AG10803 (cell line): ENCODE measurements at regions not wholly inside any gene's neighbourhood (a gene's known extent, or its start where the extent isn't known, plus 50 kb on each side); places are given as distances from the start of the nearest gene placed in this dataset.
"Not testable (repeated sequence)": the region's sequence is repeated elsewhere in the genome, so short reads cannot be mapped to it uniquely, and the experiment has no call there.

Source experiments
- DNase-seq: peaks from one replicate; pipeline ENCODE4 v3.0.0; 2010; ENCODE audit warnings: low read depth
- H3K4me3 ChIP-seq: 2 replicates; pipeline ENCODE4 v1.5.1; 2011; ENCODE audit warnings: mild to moderate bottlenecking, low read length, control low read depth
- TF ChIP-seq, protein P1 (sequence below): conservative IDR thresholded peaks from 2 replicates; pipeline ENCODE4 v1.5.1; 2011; ENCODE audit warnings: mild to moderate bottlenecking, low read length, control low read depth, inconsistent platforms

DNA sequence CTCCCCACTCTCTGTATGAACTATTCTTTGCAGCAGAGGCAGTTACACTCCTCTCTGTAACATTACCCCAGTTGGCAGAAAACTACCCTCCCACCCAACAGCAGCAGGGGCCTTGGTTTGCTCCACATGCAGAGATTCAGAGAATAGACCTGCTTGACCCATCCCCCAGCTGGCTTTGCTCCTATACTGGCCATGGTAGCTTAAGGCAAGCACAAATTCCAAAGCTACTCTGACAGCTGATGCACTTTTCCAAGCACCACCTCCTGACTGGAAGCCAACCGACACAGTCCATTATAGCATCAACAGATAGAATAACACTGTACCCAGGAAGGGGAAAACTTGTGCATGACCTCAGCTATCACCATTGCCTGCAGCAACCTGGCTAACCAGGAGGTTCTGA lies 846.5 kb upstream of the NCAM2 start:
- TF ChIP-seq, protein P1, sequence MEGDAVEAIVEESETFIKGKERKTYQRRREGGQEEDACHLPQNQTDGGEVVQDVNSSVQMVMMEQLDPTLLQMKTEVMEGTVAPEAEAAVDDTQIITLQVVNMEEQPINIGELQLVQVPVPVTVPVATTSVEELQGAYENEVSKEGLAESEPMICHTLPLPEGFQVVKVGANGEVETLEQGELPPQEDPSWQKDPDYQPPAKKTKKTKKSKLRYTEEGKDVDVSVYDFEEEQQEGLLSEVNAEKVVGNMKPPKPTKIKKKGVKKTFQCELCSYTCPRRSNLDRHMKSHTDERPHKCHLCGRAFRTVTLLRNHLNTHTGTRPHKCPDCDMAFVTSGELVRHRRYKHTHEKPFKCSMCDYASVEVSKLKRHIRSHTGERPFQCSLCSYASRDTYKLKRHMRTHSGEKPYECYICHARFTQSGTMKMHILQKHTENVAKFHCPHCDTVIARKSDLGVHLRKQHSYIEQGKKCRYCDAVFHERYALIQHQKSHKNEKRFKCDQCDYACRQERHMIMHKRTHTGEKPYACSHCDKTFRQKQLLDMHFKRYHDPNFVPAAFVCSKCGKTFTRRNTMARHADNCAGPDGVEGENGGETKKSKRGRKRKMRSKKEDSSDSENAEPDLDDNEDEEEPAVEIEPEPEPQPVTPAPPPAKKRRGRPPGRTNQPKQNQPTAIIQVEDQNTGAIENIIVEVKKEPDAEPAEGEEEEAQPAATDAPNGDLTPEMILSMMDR, result no peak
- no peak overlapping the region for H3K4me3 ChIP-seq
- DNase-seq, result no peak

DNA sequence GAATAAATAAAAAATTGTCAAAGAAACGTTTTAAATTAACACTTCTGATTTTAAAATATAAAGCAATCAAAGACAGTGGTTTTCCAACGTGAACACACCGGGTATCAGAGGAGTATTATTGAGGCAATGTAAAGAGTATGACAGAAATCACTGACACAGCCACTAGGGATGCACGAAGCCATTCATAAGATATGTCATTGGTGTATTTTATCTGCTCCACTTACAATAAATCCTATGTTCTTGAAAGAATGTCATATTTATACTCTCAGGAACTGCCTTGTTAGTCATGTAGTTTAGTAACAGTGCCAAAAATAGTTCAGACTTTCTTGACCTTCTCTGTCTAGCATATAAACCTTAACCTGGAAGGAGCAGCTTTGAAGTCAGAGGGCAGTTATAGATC lies 835.0 kb upstream of the NCAM2 start:
- DNase-seq, result no peak
- TF ChIP-seq, protein P1, result no peak

DNA sequence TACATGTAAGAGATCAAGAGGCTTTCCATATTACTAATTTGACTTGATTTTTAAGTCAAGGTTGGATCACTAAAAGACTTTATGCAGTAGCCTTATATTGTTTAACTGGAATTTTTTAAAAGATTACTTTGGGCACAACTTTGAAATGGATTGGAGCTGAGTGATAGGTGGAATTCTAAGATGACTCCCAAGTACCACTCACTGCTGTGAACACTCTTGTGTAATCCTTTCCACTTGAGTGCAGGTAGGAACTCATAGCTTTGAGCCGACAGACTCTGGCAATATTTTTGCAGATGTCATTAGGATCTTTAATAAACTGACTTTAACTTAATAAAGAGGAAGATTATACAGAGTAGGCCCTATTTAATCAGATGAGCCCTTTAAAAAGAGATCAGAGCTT lies 831.1 kb upstream of the NCAM2 start:
- no peak overlapping the region for H3K4me3 ChIP-seq
- TF ChIP-seq, protein P1, result no peak
- no peak for DNase-seq

More for the DNA sequence above, 835.0 kb upstream of the NCAM2 start:
- no peak overlapping the region for H3K4me3 ChIP-seq

DNA sequence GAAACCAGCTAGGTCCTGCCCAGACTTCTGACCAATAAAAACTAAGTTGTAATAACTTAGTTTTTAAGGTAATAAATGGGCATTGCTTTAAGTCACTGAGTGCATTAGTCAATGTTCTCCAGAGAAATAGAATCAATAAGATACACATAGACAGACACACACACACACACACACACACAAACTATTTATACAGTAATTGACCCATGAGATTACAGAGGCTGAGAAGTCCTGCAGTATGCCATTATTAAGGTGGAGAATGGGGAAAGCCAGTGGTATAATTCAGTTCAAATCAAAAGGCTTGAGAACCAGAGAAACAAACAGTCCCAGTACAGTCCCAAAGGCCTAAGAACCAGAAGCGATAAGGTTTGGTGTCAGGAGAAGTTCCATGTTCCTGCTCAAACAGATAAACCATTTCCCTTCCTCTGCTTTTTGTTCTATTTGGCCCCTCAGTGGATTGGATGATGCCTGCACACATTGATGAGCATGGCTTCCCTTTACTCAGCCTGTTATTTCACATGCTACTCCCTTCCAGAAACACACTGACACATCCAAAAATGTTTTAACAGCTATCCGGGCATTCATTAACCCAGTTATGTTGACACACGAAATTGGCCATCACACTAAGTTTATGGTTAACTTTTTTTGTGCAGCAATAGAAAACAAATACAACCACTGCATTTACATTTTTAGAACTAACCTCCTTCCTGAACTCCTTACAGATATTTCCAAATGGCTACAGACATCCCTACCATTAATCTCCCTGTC lies 828.2 kb upstream of the NCAM2 start:
- TF ChIP-seq, protein P1, result no peak
- DNase-seq, result no peak
- H3K4me3 ChIP-seq, result no peak overlapping the region

DNA sequence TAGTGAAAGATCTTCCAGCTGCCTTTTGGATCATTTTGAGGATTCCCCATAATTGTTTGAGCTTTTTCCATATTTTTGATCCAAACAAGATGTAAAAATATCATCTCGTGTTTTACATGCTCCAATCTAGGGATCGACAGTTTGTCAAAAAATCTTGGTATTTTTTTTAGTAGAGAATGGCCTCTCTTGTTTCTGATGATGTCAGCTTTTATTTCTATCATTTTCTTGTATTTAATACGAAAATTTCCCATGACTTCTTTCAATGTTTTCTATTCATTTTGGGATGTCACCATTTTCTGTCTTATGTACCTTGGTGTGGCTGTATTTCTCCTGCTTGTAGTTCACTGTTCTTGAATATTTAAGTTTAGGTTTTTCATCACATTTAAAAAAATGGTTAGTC lies 812.0 kb upstream of the NCAM2 start:
- TF ChIP-seq, protein P1, result no peak
- no peak overlapping the region for H3K4me3 ChIP-seq
- no peak for DNase-seq

DNA sequence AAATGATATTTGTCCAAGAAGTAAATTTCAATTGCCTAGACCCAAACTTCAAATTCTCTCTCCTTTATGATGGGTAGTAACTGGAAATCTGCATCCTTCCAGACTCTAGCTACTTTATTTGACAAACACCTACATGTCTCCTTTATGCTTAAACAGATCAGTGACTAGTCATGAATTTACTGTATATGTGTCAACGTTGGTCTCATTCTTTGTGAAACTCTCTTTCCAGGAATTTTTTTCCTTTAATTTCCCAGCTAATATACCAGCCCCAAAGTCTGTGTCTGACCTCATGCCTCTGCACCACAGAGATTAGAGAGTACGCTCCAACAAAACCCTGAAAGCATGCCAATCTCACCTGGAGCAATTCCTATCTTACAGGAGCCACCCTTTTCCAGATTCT lies 811.2 kb upstream of the NCAM2 start:
- DNase-seq, result no peak
- H3K4me3 ChIP-seq, result no peak overlapping the region
- TF ChIP-seq, protein P1, result no peak

DNA sequence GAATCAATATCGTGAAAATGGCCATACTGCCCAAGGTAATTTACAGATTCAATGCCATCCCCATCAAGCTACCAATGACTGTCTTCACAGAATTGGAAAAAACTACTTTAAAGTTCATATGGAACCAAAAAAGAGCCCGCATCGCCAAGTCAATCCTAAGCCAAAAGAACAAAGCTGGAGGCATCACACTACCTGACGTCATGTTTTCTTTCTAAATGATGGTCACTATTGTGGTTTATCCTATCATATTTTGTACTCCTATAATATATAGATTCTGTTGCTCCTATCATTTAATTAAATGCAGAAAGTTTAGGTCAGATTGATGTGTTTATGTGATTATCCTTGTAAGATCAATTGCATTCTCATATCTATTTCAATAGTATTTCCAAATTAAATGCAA lies 796.9 kb upstream of the NCAM2 start:
- not testable (repeated sequence) for DNase-seq, H3K4me3 ChIP-seq

DNA sequence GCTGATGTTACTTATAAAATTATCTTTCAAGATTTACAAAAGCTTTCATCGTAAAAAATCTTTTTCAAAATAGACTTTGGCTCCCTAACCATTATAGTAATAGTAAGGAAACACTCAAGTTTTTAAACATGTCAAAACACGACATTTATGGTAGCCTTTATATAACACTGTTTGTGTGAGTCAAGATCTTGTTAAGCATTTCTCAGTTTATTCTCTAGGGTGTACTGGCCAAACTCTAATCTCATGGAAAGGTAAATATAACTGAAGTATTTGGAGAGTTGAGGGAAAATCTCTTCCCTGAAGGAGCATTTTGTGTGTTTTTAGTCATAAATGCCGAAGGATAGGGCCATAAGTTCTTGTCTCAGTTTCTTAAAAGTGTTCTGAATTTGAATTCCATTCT lies 790.9 kb upstream of the NCAM2 start:
- no peak for DNase-seq
- TF ChIP-seq, protein P1, result no peak
- no peak overlapping the region for H3K4me3 ChIP-seq
